Kidney epithelial cell (primary cell): ENCODE measurements at regions not wholly inside any gene's neighbourhood (a gene's known extent, or its start where the extent isn't known, plus 50 kb on each side); places are given as distances from the start of the nearest gene placed in this dataset.

Experiments used
- DNase-seq: peaks from one replicate; pipeline ENCODE4 v3.0.0-alpha.2; 2010; ENCODE audit warnings: low read depth
- H3K27me3 ChIP-seq: 2 replicates; pipeline ENCODE4 v1.6.0; 2011; ENCODE audit warnings: low read length; ENCODE audit not compliant: control insufficient read depth, insufficient read depth
- H3K36me3 ChIP-seq: 2 replicates; pipeline ENCODE4 v1.5.1; 2011; ENCODE audit warnings: low read length; ENCODE audit not compliant: control insufficient read depth, insufficient read depth
- H3K4me3 ChIP-seq: 2 replicates; pipeline ENCODE4 v1.5.1; 2011; ENCODE audit warnings: low read depth, mild to moderate bottlenecking, control low read depth, low read length
- CTCF ChIP-seq: IDR thresholded peaks from 2 replicates; pipeline ENCODE4 v1.5.1; 2011; ENCODE audit warnings: mild to moderate bottlenecking, moderate library complexity, low read length, control low read depth, inconsistent platforms; ENCODE audit not compliant: insufficient read depth, poor library complexity, severe bottlenecking

- no peaks in the 10 kb centered on the region for H3K27me3 ChIP-seq
- TF ChIP-seq CTCF: no peak
- no peaks in the 10 kb centered on the region for H3K36me3 ChIP-seq
- H3K4me3 ChIP-seq: no peak overlapping the region
- no peak for DNase-seq
These were observed 659.2 kb upstream of the AADAT start for GRCh38 chr4:170748975-170749374.

GRCh38 chr4:170743633-170744032 is 653.9 kb upstream of the AADAT start:
- TF ChIP-seq CTCF: no peak
- H3K4me3 ChIP-seq: no peak overlapping the region
- DNase-seq: no peak
- no peaks in the 10 kb centered on the region for H3K36me3 ChIP-seq
- no peaks in the 10 kb centered on the region for H3K27me3 ChIP-seq

- no peak overlapping the region for H3K4me3 ChIP-seq
- DNase-seq: peak; percentile 49
- TF ChIP-seq CTCF: no peak
- no peaks in the 10 kb centered on the region for H3K27me3 ChIP-seq
- no peaks in the 10 kb centered on the region for H3K36me3 ChIP-seq
These were observed 652.1 kb upstream of the AADAT start for GRCh38 chr4:170741856-170742255.

GRCh38 chr4:170736710-170737109 is 647.0 kb upstream of the AADAT start:
- no peaks in the 10 kb centered on the region for H3K27me3 ChIP-seq
- H3K4me3 ChIP-seq: no peak overlapping the region
- peak; percentile 7 for DNase-seq
- H3K36me3 ChIP-seq: no peaks in the 10 kb centered on the region
- TF ChIP-seq CTCF: no peak

- Histone ChIP-seq H3K27me3 (no peaks in the 10 kb centered on the region), H3K36me3 (no peaks in the 10 kb centered on the region), H3K4me3 (no peak overlapping the region)
- no peak for TF ChIP-seq CTCF
- no peak for DNase-seq
These were observed 640.1 kb upstream of the AADAT start for GRCh38 chr4:170729897-170730296.

- no peak for TF ChIP-seq CTCF
- H3K4me3 ChIP-seq: no peak overlapping the region
- no peaks in the 10 kb centered on the region for H3K27me3 ChIP-seq
- DNase-seq: no peak
- H3K36me3 ChIP-seq: no peaks in the 10 kb centered on the region
These were observed 639.5 kb upstream of the AADAT start for GRCh38 chr4:170729236-170729635.
